ENCODE measurements at regions not wholly inside any gene's neighbourhood (a gene's known extent, or its start where the extent isn't known, plus 50 kb on each side); places are given as distances from the start of the nearest gene placed in this dataset.

- no peak for TF ChIP-seq GATA3 (IDR thresholded peaks at IDR 0.05; ENCODE audit: low read depth, low read length)
- no peak for TF ChIP-seq GATA2 (IDR thresholded peaks at IDR 0.05; ENCODE audit: low read depth, low read length)
Observed at GRCh38 chr6:9647071-9647445, 767.8 kb downstream of the TFAP2A start.

- TF ChIP-seq GATA3 (IDR thresholded peaks at IDR 0.05; ENCODE audit: low read depth, low read length): no peak
- TF ChIP-seq GATA2 (IDR thresholded peaks at IDR 0.05; ENCODE audit: low read depth, low read length): no peak
Observed at GRCh38 chr6:9646342-9647070, 768.4 kb downstream of the TFAP2A start.

GRCh38 chr6:9638861-9639260, 776.0 kb downstream of the TFAP2A start:
- TF ChIP-seq GATA3 (IDR thresholded peaks at IDR 0.05; ENCODE audit: low read depth, low read length) (no peak), GATA2 (IDR thresholded peaks at IDR 0.05; ENCODE audit: low read depth, low read length) (no peak)

- TF ChIP-seq GATA3 (IDR thresholded peaks at IDR 0.05; ENCODE audit: low read depth, low read length) (no peak), GATA2 (IDR thresholded peaks at IDR 0.05; ENCODE audit: low read depth, low read length) (no peak)
Observed at GRCh38 chr6:9634776-9635175, 780.1 kb downstream of the TFAP2A start.

GRCh38 chr6:9632026-9632425, 782.8 kb downstream of the TFAP2A start:
- TF ChIP-seq GATA3 (IDR thresholded peaks at IDR 0.05; ENCODE audit: low read depth, low read length) (no peak), GATA2 (IDR thresholded peaks at IDR 0.05; ENCODE audit: low read depth, low read length) (no peak)

GRCh38 chr6:9628819-9629218, 786.1 kb downstream of the TFAP2A start:
- TF ChIP-seq GATA2 (IDR thresholded peaks at IDR 0.05; ENCODE audit: low read depth, low read length) (no peak), GATA3 (IDR thresholded peaks at IDR 0.05; ENCODE audit: low read depth, low read length) (no peak)

GRCh38 chr6:9627916-9628315, 787.0 kb downstream of the TFAP2A start:
- TF ChIP-seq GATA2 (IDR thresholded peaks at IDR 0.05; ENCODE audit: low read depth, low read length): no peak
- TF ChIP-seq GATA3 (IDR thresholded peaks at IDR 0.05; ENCODE audit: low read depth, low read length): no peak

GRCh38 chr6:9623985-9624384, 790.9 kb downstream of the TFAP2A start:
- TF ChIP-seq GATA2 (IDR thresholded peaks at IDR 0.05; ENCODE audit: low read depth, low read length) (no peak), GATA3 (IDR thresholded peaks at IDR 0.05; ENCODE audit: low read depth, low read length) (no peak)

- TF ChIP-seq GATA2 (IDR thresholded peaks at IDR 0.05; ENCODE audit: low read depth, low read length) (no peak), GATA3 (IDR thresholded peaks at IDR 0.05; ENCODE audit: low read depth, low read length) (no peak)
Observed at GRCh38 chr6:9623228-9623832, 791.5 kb downstream of the TFAP2A start.

GRCh38 chr6:9621276-9621675, 793.6 kb downstream of the TFAP2A start:
- TF ChIP-seq GATA3 (IDR thresholded peaks at IDR 0.05; ENCODE audit: low read depth, low read length) (no peak), GATA2 (IDR thresholded peaks at IDR 0.05; ENCODE audit: low read depth, low read length) (no peak)

- TF ChIP-seq GATA3 (IDR thresholded peaks at IDR 0.05; ENCODE audit: low read depth, low read length): no peak
- TF ChIP-seq GATA2 (IDR thresholded peaks at IDR 0.05; ENCODE audit: low read depth, low read length): no peak
Observed at GRCh38 chr6:9620687-9621086, 794.2 kb downstream of the TFAP2A start.

GRCh38 chr6:9620263-9620662, 794.6 kb downstream of the TFAP2A start:
- TF ChIP-seq GATA2 (IDR thresholded peaks at IDR 0.05; ENCODE audit: low read depth, low read length): no peak
- no peak for TF ChIP-seq GATA3 (IDR thresholded peaks at IDR 0.05; ENCODE audit: low read depth, low read length)

GRCh38 chr6:9614778-9615177, 800.1 kb downstream of the TFAP2A start:
- TF ChIP-seq GATA3 (IDR thresholded peaks at IDR 0.05; ENCODE audit: low read depth, low read length): no peak
- no peak for TF ChIP-seq GATA2 (IDR thresholded peaks at IDR 0.05; ENCODE audit: low read depth, low read length)

GRCh38 chr6:9612489-9612888, 802.4 kb downstream of the TFAP2A start:
- TF ChIP-seq GATA2 (IDR thresholded peaks at IDR 0.05; ENCODE audit: low read depth, low read length) (no peak), GATA3 (IDR thresholded peaks at IDR 0.05; ENCODE audit: low read depth, low read length) (no peak)

Data from SH-SY5Y (cell line).